WTC11 (cell line): ENCODE measurements at regions not wholly inside any gene's neighbourhood (a gene's known extent, or its start where the extent isn't known, plus 50 kb on each side); places are given as distances from the start of the nearest gene placed in this dataset.

Experiments
- ATAC-seq: fragments of 200-7000 bp; cut with Tn5 transposase; 2 replicates; pipeline ENCODE4 v1.10.0; 2021; ENCODE audit warnings: mild to moderate bottlenecking, moderate library complexity
- CTCF ChIA-PET: fragments of 300-600 bp; sonication (Branson Sonifier 250); formaldehyde crosslinking; loops from one replicate; lab custom pipeline; 2021; ENCODE audit warnings: antibody characterized with exemption; lab: Charles Lee
- POLR2A ChIA-PET: fragments of 350-600 bp; sonication (Branson Sonifier 250); formaldehyde crosslinking; loops from one replicate; lab custom pipeline; 2021; ENCODE audit warnings: antibody characterized with exemption; lab: Charles Lee
- DNase-seq: peaks from one replicate; pipeline ENCODE4 v3.0.0; 2021; ENCODE audit warnings: low spot score
- H3K27ac Mint-ChIP-seq: 2 replicates; pipeline ENCODE4 v1.8.0; 2021; ENCODE audit warnings: mixed read lengths
- H3K27me3 Mint-ChIP-seq: 2 replicates; pipeline ENCODE4 v1.8.0; 2021; ENCODE audit warnings: low read depth, mild to moderate bottlenecking, moderate library complexity, mixed read lengths
- H3K36me3 Mint-ChIP-seq: 2 replicates; pipeline ENCODE4 v1.8.0; 2021; ENCODE audit warnings: mixed read lengths
- H3K4me1 Mint-ChIP-seq: 2 replicates; pipeline ENCODE4 v1.8.0; 2022; ENCODE audit warnings: mixed read lengths
- H3K4me3 Mint-ChIP-seq: 2 replicates; pipeline ENCODE4 v1.8.0; 2021; ENCODE audit warnings: mild to moderate bottlenecking, moderate library complexity, mixed read lengths
- H3K9me3 Mint-ChIP-seq: 2 replicates; pipeline ENCODE4 v1.8.0; 2021; ENCODE audit warnings: mixed read lengths
- E2F5 ChIP-seq: sonication (generic); formaldehyde crosslinking; IDR thresholded peaks from 2 replicates; pipeline ENCODE4 v1.8.1; 2022; ENCODE audit warnings: mild to moderate bottlenecking, moderate library complexity, missing genetic modification reagents
- ELF4 ChIP-seq: sonication (generic); formaldehyde crosslinking; IDR thresholded peaks from 2 replicates; pipeline ENCODE4 v1.8.1; 2022; ENCODE audit warnings: low read depth, mild to moderate bottlenecking, moderate library complexity, missing genetic modification reagents
- FOXP4 ChIP-seq: sonication (generic); formaldehyde crosslinking; IDR thresholded peaks from 2 replicates; pipeline ENCODE4 v1.8.0; 2022; ENCODE audit warnings: mild to moderate bottlenecking, missing genetic modification reagents
- GTF2I ChIP-seq: fragments of 250-450 bp; sonication (Bioruptor Pico); conservative IDR thresholded peaks from 2 replicates; pipeline ENCODE4 v1.4.0; 2021; ENCODE audit warnings: mild to moderate bottlenecking
- IRF1 ChIP-seq: sonication (generic); formaldehyde crosslinking; IDR thresholded peaks from 2 replicates; pipeline ENCODE4 v1.8.0; 2023; ENCODE audit warnings: missing genetic modification reagents
- KAT7 ChIP-seq: sonication (generic); formaldehyde crosslinking; IDR thresholded peaks from 2 replicates; pipeline ENCODE4 v1.8.1; 2023; ENCODE audit warnings: missing genetic modification reagents, mild to moderate bottlenecking, borderline replicate concordance
- NFYB ChIP-seq: sonication (generic); formaldehyde crosslinking; conservative IDR thresholded peaks from 2 replicates; pipeline ENCODE4 v1.8.0; 2022; ENCODE audit warnings: low read depth, missing genetic modification reagents
- NR1H2 ChIP-seq: sonication (generic); formaldehyde crosslinking; IDR thresholded peaks from 2 replicates; pipeline ENCODE4 v1.9.0; 2021; ENCODE audit warnings: mild to moderate bottlenecking, moderate library complexity, missing genetic modification reagents
- PREB ChIP-seq: sonication (generic); formaldehyde crosslinking; IDR thresholded peaks from 2 replicates; pipeline ENCODE4 v1.8.1; 2022; ENCODE audit warnings: mild to moderate bottlenecking, missing genetic modification reagents, moderate library complexity, borderline replicate concordance
- PRRX2 ChIP-seq: fragments of 250-450 bp; sonication (Bioruptor Pico); IDR thresholded peaks from 2 replicates; pipeline ENCODE4 v1.8.0; 2021; ENCODE audit warnings: mild to moderate bottlenecking
- RELA ChIP-seq: sonication (generic); formaldehyde crosslinking; IDR thresholded peaks from 2 replicates; pipeline ENCODE4 v1.8.1; 2022; ENCODE audit warnings: missing genetic modification reagents, mild to moderate bottlenecking, borderline replicate concordance
- TCF7 ChIP-seq: sonication (generic); formaldehyde crosslinking; IDR thresholded peaks from 2 replicates; pipeline ENCODE4 v1.8.0; 2022; ENCODE audit warnings: mild to moderate bottlenecking, low read depth, missing genetic modification reagents, moderate library complexity
- TEAD1 ChIP-seq: sonication (generic); formaldehyde crosslinking; IDR thresholded peaks from 2 replicates; pipeline ENCODE4 v1.8.0; 2022; ENCODE audit warnings: mild to moderate bottlenecking, missing genetic modification reagents
- ZNF121 ChIP-seq: sonication (generic); formaldehyde crosslinking; IDR thresholded peaks from 2 replicates; pipeline ENCODE4 v1.8.0; 2023; ENCODE audit warnings: missing genetic modification reagents
- ZNF219 ChIP-seq: sonication (generic); formaldehyde crosslinking; IDR thresholded peaks from 2 replicates; pipeline ENCODE4 v1.8.0; 2023; ENCODE audit warnings: missing genetic modification reagents, mild to moderate bottlenecking, borderline replicate concordance
- ZNF232 ChIP-seq: sonication (generic); formaldehyde crosslinking; IDR thresholded peaks from 2 replicates; pipeline ENCODE4 v1.8.0; 2022; ENCODE audit warnings: mild to moderate bottlenecking, missing genetic modification reagents
- ZNF423 ChIP-seq: fragments of 250-450 bp; sonication (Bioruptor Pico); IDR thresholded peaks from 2 replicates; pipeline ENCODE4 v2.1.2; 2022; ENCODE audit warnings: mild to moderate bottlenecking, moderate library complexity
- TF ChIP-seq, protein P1 (sequence below): fragments of 200-600 bp; IDR thresholded peaks from 2 replicates; pipeline ENCODE4 v1.8.0; 2022; ENCODE audit warnings: antibody characterized with exemption
- TF ChIP-seq, protein P2 (sequence below): fragments of 250-450 bp; sonication (Bioruptor Pico); IDR thresholded peaks from 2 replicates; pipeline ENCODE4 v1.9.0; 2021; ENCODE audit warnings: mild to moderate bottlenecking

- TF ChIP-seq, protein P1, sequence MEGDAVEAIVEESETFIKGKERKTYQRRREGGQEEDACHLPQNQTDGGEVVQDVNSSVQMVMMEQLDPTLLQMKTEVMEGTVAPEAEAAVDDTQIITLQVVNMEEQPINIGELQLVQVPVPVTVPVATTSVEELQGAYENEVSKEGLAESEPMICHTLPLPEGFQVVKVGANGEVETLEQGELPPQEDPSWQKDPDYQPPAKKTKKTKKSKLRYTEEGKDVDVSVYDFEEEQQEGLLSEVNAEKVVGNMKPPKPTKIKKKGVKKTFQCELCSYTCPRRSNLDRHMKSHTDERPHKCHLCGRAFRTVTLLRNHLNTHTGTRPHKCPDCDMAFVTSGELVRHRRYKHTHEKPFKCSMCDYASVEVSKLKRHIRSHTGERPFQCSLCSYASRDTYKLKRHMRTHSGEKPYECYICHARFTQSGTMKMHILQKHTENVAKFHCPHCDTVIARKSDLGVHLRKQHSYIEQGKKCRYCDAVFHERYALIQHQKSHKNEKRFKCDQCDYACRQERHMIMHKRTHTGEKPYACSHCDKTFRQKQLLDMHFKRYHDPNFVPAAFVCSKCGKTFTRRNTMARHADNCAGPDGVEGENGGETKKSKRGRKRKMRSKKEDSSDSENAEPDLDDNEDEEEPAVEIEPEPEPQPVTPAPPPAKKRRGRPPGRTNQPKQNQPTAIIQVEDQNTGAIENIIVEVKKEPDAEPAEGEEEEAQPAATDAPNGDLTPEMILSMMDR: no peak
- TF ChIP-seq ZNF232: no peak
- TF ChIP-seq ZNF121: no peak
- no peak for TF ChIP-seq FOXP4
- no peak for TF ChIP-seq ELF4
- TF ChIP-seq GTF2I (CRISPR knock-in tag): no peak
- TF ChIP-seq, protein P2, sequence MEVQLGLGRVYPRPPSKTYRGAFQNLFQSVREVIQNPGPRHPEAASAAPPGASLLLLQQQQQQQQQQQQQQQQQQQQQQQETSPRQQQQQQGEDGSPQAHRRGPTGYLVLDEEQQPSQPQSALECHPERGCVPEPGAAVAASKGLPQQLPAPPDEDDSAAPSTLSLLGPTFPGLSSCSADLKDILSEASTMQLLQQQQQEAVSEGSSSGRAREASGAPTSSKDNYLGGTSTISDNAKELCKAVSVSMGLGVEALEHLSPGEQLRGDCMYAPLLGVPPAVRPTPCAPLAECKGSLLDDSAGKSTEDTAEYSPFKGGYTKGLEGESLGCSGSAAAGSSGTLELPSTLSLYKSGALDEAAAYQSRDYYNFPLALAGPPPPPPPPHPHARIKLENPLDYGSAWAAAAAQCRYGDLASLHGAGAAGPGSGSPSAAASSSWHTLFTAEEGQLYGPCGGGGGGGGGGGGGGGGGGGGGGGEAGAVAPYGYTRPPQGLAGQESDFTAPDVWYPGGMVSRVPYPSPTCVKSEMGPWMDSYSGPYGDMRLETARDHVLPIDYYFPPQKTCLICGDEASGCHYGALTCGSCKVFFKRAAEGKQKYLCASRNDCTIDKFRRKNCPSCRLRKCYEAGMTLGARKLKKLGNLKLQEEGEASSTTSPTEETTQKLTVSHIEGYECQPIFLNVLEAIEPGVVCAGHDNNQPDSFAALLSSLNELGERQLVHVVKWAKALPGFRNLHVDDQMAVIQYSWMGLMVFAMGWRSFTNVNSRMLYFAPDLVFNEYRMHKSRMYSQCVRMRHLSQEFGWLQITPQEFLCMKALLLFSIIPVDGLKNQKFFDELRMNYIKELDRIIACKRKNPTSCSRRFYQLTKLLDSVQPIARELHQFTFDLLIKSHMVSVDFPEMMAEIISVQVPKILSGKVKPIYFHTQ (CRISPR knock-in tag): no peak
- TF ChIP-seq NFYB (CRISPR knock-in tag): no peak
- no peak for TF ChIP-seq ZNF423 (CRISPR knock-in tag)
- TF ChIP-seq ZNF219 (CRISPR knock-in tag): no peak
- no peak for TF ChIP-seq PRRX2 (CRISPR knock-in tag)
- no peak for TF ChIP-seq PREB (CRISPR knock-in tag)
These were observed 55.0 kb upstream of the TBXT start (continued) for GRCh38 chr6:166222631-166223030.

DNA sequence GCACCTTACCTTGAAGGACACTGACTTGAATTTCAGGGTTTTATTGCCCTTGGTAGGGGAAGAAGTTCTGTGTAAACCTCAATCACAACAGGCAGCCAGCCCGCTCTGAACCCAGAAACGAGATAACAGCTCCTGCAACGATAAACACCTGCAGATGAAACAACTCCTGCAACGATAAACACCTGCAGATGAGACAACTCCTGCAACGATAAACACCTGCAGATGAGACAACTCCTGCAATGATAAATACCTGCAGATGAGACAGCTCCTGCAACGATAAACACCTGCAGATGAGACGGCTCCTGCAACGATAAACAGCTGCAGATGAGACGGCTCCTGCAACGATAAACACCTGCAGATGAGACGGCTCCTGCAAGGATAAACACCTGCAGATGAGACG is 54.0 kb upstream of the TBXT start:
- no peak for TF ChIP-seq E2F5 (CRISPR knock-in tag)
- no peak overlapping the region for H3K4me3 Mint-ChIP-seq
- DNase-seq: no peak
- peaks cover 4% of the 10 kb centered on the region; the same call in 1 of the 2 replicates for H3K4me1 Mint-ChIP-seq
- POLR2A ChIA-PET: no interaction called here
- H3K36me3 Mint-ChIP-seq: no peaks in the 10 kb centered on the region
- H3K9me3 Mint-ChIP-seq: no peaks in the 10 kb centered on the region
- no peak overlapping the region for H3K27ac Mint-ChIP-seq
- H3K27me3 Mint-ChIP-seq: peaks cover 12% of the 10 kb centered on the region
- CTCF ChIA-PET: no interaction called here
- no peak for ATAC-seq

DNA sequence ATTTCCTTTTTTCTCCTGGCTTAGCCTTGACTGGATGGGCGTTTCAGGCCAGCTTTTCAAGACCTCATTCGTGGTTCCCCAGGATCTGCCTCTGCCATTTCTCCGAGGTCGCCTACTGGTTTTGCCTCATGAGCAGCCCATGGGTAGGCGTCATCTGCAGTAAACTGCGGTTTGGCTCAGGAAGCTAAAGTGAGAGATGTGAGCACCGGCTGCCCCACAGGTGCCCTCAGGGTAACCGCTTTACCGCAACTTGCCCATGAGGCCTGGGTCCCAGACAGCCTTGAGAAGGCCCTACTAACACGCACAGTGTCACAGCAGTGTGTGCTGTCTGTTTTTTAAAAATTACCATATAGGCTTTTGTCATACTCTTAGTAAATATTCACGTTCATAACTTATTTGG is 53.4 kb upstream of the TBXT start:
- Mint-ChIP-seq H3K4me1 (peaks cover 4% of the 10 kb centered on the region; the same call in 1 of the 2 replicates), H3K36me3 (no peaks in the 10 kb centered on the region), H3K9me3 (no peaks in the 10 kb centered on the region), H3K27me3 (peaks cover 12% of the 10 kb centered on the region), H3K4me3 (no peak overlapping the region), H3K27ac (no peak overlapping the region)
- ATAC-seq (no peak), DNase-seq (no peak)
- ChIA-PET CTCF (no interaction called here), POLR2A (no interaction called here)
- TF ChIP-seq TEAD1 (no peak), KAT7 (no peak), NR1H2 (no peak), E2F5 (CRISPR knock-in tag) (no peak), RELA (CRISPR knock-in tag) (no peak), TCF7 (CRISPR knock-in tag) (no peak), IRF1 (CRISPR knock-in tag) (no peak)
- TF ChIP-seq, protein P1: no peak
